ENCODE measurements at regions not wholly inside any gene's neighbourhood (a gene's known extent, or its start where the extent isn't known, plus 50 kb on each side); places are given as distances from the start of the nearest gene placed in this dataset.

DNA sequence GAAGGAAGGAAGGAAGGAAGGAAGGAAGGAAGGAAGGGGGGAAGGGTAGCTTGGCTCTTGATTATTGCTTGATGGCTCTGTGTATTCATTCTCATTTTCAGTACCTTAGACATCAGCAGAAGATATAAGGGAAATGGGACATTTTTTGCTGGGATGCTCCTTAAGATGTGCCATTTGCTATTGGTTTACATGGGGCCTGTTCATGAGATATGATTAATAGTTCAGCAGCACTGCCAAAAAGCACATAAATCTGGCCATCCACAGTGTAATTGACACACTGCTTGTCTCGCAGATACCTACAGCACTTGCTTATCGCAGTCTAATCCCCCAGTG lies 137.5 kb upstream of the JARID2 start:
- TF ChIP-seq, protein P1, sequence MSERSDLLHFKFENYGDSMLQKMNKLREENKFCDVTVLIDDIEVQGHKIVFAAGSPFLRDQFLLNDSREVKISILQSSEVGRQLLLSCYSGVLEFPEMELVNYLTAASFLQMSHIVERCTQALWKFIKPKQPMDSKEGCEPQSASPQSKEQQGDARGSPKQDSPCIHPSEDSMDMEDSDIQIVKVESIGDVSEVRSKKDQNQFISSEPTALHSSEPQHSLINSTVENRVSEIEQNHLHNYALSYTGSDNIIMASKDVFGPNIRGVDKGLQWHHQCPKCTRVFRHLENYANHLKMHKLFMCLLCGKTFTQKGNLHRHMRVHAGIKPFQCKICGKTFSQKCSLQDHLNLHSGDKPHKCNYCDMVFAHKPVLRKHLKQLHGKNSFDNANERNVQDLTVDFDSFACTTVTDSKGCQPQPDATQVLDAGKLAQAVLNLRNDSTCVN (tag by site-specific recombination; optimal IDR thresholded peaks at IDR 0.05), result no peak
- TF ChIP-seq, protein P2, sequence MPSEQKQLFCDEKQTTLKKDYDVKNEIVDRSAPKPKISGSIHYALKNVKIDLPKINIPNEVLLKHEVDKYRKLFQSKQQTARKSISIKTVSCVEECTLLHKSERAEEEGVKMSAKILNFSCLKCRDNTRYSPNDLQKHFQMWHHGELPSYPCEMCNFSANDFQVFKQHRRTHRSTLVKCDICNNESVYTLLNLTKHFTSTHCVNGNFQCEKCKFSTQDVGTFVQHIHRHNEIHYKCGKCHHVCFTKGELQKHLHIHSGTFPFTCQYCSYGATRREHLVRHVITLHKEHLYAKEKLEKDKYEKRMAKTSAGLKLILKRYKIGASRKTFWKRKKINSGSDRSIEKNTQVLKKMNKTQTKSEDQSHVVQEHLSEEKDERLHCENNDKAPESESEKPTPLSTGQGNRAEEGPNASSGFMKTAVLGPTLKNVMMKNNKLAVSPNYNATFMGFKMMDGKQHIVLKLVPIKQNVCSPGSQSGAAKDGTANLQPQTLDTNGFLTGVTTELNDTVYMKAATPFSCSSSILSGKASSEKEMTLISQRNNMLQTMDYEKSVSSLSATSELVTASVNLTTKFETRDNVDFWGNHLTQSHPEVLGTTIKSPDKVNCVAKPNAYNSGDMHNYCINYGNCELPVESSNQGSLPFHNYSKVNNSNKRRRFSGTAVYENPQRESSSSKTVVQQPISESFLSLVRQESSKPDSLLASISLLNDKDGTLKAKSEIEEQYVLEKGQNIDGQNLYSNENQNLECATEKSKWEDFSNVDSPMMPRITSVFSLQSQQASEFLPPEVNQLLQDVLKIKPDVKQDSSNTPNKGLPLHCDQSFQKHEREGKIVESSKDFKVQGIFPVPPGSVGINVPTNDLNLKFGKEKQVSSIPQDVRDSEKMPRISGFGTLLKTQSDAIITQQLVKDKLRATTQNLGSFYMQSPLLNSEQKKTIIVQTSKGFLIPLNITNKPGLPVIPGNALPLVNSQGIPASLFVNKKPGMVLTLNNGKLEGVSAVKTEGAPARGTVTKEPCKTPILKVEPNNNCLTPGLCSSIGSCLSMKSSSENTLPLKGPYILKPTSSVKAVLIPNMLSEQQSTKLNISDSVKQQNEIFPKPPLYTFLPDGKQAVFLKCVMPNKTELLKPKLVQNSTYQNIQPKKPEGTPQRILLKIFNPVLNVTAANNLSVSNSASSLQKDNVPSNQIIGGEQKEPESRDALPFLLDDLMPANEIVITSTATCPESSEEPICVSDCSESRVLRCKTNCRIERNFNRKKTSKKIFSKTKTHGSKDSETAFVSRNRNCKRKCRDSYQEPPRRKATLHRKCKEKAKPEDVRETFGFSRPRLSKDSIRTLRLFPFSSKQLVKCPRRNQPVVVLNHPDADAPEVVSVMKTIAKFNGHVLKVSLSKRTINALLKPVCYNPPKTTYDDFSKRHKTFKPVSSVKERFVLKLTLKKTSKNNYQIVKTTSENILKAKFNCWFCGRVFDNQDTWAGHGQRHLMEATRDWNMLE (tag by site-specific recombination; conservative IDR thresholded peaks at IDR 0.05; ENCODE audit: low read depth), result no peak
- TF ChIP-seq ZNF416 (tag by site-specific recombination; IDR thresholded peaks at IDR 0.05), result no peak
- no peak for TF ChIP-seq YY1 (tag by site-specific recombination; IDR thresholded peaks at IDR 0.05)
- TF ChIP-seq, protein P3, sequence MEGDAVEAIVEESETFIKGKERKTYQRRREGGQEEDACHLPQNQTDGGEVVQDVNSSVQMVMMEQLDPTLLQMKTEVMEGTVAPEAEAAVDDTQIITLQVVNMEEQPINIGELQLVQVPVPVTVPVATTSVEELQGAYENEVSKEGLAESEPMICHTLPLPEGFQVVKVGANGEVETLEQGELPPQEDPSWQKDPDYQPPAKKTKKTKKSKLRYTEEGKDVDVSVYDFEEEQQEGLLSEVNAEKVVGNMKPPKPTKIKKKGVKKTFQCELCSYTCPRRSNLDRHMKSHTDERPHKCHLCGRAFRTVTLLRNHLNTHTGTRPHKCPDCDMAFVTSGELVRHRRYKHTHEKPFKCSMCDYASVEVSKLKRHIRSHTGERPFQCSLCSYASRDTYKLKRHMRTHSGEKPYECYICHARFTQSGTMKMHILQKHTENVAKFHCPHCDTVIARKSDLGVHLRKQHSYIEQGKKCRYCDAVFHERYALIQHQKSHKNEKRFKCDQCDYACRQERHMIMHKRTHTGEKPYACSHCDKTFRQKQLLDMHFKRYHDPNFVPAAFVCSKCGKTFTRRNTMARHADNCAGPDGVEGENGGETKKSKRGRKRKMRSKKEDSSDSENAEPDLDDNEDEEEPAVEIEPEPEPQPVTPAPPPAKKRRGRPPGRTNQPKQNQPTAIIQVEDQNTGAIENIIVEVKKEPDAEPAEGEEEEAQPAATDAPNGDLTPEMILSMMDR (tag by site-specific recombination; IDR thresholded peaks at IDR 0.05), result no peak
- no peak for TF ChIP-seq ZNF174 (tag by site-specific recombination; IDR thresholded peaks at IDR 0.05)
- no peak for TF ChIP-seq ZFP3 (tag by site-specific recombination; IDR thresholded peaks at IDR 0.05; ENCODE audit: low read depth)
- TF ChIP-seq TRIM28 (IDR thresholded peaks at IDR 0.05; ENCODE audit: borderline replicate concordance, low read length), result no peak
